Liver (tissue), 8 donors: ENCODE measurements at regions not wholly inside any gene's neighbourhood (a gene's known extent, or its start where the extent isn't known, plus 50 kb on each side); places are given as distances from the start of the nearest gene placed in this dataset.

Experiments
- DNase-seq: peaks from one replicate; pipeline ENCODE4 v3.0.0-alpha.2; 2017; ENCODE audit warnings: low spot score
- H3K27ac ChIP-seq, 2 donors: one replicate each; pipeline ENCODE4 v1.7.0; 2013; ENCODE audit warnings: inconsistent platforms in 2 of 2, low read length in 2 of 2, control low read depth in 1 of 2, low read depth in 1 of 2, mild to moderate bottlenecking in 1 of 2
- H3K27me3 ChIP-seq, 4 donors: one replicate each; pipeline versions ENCODE4 v1.6.1 to v1.7.0; 2013; ENCODE audit warnings: low read length in 3 of 4, inconsistent platforms in 1 of 4, mild to moderate bottlenecking in 1 of 4, moderate library complexity in 1 of 4; ENCODE audit not compliant: control insufficient read depth in 4 of 4, insufficient read depth in 4 of 4
- H3K36me3 ChIP-seq, 4 donors: one replicate each; pipeline versions ENCODE4 v1.6.1 to v1.7.0; 2013; ENCODE audit warnings: low read length in 3 of 4, mild to moderate bottlenecking in 3 of 4, low read depth in 1 of 4, moderate library complexity in 1 of 4; ENCODE audit not compliant: control insufficient read depth in 4 of 4, insufficient read depth in 3 of 4
- H3K4me1 ChIP-seq, 4 donors: one replicate each; pipeline versions ENCODE4 v1.6.1 to v1.7.0; 2013; ENCODE audit warnings: low read length in 3 of 4, mild to moderate bottlenecking in 3 of 4, moderate library complexity in 1 of 4; ENCODE audit not compliant: control insufficient read depth in 4 of 4, insufficient read depth in 4 of 4
- H3K4me3 ChIP-seq, 3 donors: one replicate each; pipeline versions ENCODE4 v1.6.1 to v1.7.0; 2013; ENCODE audit warnings: low read length in 3 of 3, control low read depth in 1 of 3, low read depth in 1 of 3, mild to moderate bottlenecking in 1 of 3
- H3K9ac ChIP-seq, 2 donors: one replicate each; pipeline ENCODE4 v1.7.0; 2013; ENCODE audit warnings: low read length in 2 of 2, mild to moderate bottlenecking in 2 of 2, moderate library complexity in 2 of 2, control low read depth in 1 of 2, low read depth in 1 of 2
- H3K9me3 ChIP-seq, 4 donors: one replicate each; pipeline versions ENCODE4 v1.6.1 to v1.7.0; 2013; ENCODE audit warnings: low read length in 3 of 4; ENCODE audit not compliant: control insufficient read depth in 4 of 4
- ATF3 ChIP-seq: IDR thresholded peaks from 2 replicates; pipeline ENCODE4 v1.6.1; 2016; ENCODE audit warnings: antibody characterized with exemption
- CTCF ChIP-seq: fragments of 150-350 bp; IDR thresholded peaks from 2 replicates; pipeline ENCODE4 v1.5.1; 2017; ENCODE audit warnings: improper control_type of control experiment, low read depth, low read length; ENCODE audit not compliant: missing input control
- EGR1 ChIP-seq, 2 donors: IDR thresholded peaks; 2 replicates each; pipeline ENCODE4 v1.6.1; 2016 to 2018; ENCODE audit warnings: antibody characterized with exemption in 2 of 2, low read depth in 2 of 2
- FOXA1 ChIP-seq: IDR thresholded peaks from 2 replicates; pipeline ENCODE4 v1.6.1; 2016; ENCODE audit warnings: antibody characterized with exemption
- FOXA2 ChIP-seq: IDR thresholded peaks from 2 replicates; pipeline ENCODE4 v1.6.1; 2016; ENCODE audit warnings: antibody characterized with exemption
- GABPA ChIP-seq, 2 donors: IDR thresholded peaks in 1 of 2; conservative IDR thresholded peaks in 1 of 2; 2 replicates each; pipeline ENCODE4 v1.6.1; 2016; ENCODE audit warnings: antibody characterized with exemption in 2 of 2, mild to moderate bottlenecking in 1 of 2, moderate library complexity in 1 of 2
- HNF4A ChIP-seq, 2 donors: conservative IDR thresholded peaks; 2 replicates each; pipeline ENCODE4 v1.6.1; 2016; ENCODE audit warnings: antibody characterized with exemption in 2 of 2, mild to moderate bottlenecking in 2 of 2
- HNF4G ChIP-seq: IDR thresholded peaks from 2 replicates; pipeline ENCODE4 v1.6.1; 2016; ENCODE audit warnings: antibody characterized with exemption
- JUND ChIP-seq, 2 donors: IDR thresholded peaks; 2 replicates each; pipeline ENCODE4 v1.6.1; 2016; ENCODE audit warnings: antibody characterized with exemption in 2 of 2
- MAX ChIP-seq: IDR thresholded peaks from 2 replicates; pipeline ENCODE4 v1.6.1; 2016; ENCODE audit warnings: antibody characterized with exemption
- NR2F2 ChIP-seq: IDR thresholded peaks from 2 replicates; pipeline ENCODE4 v1.6.1; 2016; ENCODE audit warnings: antibody characterized with exemption
- RAD21 ChIP-seq, 2 donors: IDR thresholded peaks; 2 replicates each; pipeline ENCODE4 v1.6.1; 2016; ENCODE audit warnings: antibody characterized with exemption in 2 of 2, mild to moderate bottlenecking in 2 of 2
- REST ChIP-seq: IDR thresholded peaks from 2 replicates; pipeline ENCODE4 v1.6.1; 2016; ENCODE audit warnings: antibody characterized with exemption, mild to moderate bottlenecking
- RXRA ChIP-seq, 2 donors: IDR thresholded peaks; 2 replicates each; pipeline ENCODE4 v1.6.1; 2017 to 2018; ENCODE audit warnings: antibody characterized with exemption in 2 of 2, mild to moderate bottlenecking in 1 of 2
- SP1 ChIP-seq: IDR thresholded peaks from 2 replicates; pipeline ENCODE4 v1.6.1; 2018; ENCODE audit warnings: antibody characterized with exemption, mild to moderate bottlenecking
- TAF1 ChIP-seq: conservative IDR thresholded peaks from 2 replicates; pipeline ENCODE4 v1.6.1; 2016; ENCODE audit warnings: antibody characterized with exemption, mild to moderate bottlenecking
- YY1 ChIP-seq: IDR thresholded peaks from 2 replicates; pipeline ENCODE4 v1.6.1; 2016; ENCODE audit warnings: antibody characterized with exemption, mild to moderate bottlenecking
- ZBTB33 ChIP-seq: IDR thresholded peaks from 2 replicates; pipeline ENCODE4 v1.6.1; 2016; ENCODE audit warnings: antibody characterized with exemption
- WGBS: extraction: QIAGEN DNeasy Blood & Tissue Kit; methylation state at CpG from one replicate; pipeline ENCODE4 v1.1.7; 2013; 5-methylcytosine and 5-hydroxymethylcytosine counted together
- donor health status: healthy.
- donor health status: healthy.
- donor health status: healthy.
- donor health status: healthy.
- donor health status: healthy.

GRCh38 chr13:50451609-50452008, 391.9 kb downstream of the DLEU7 start:
- Histone ChIP-seq H3K4me1 (no peaks in the 10 kb centered on the region), H3K27me3 (no peaks in the 10 kb centered on the region), H3K27ac (no peak overlapping the region), H3K4me3 (no peak overlapping the region), H3K9ac (no peak overlapping the region), H3K36me3 (no peaks in the 10 kb centered on the region), H3K9me3 (no peaks in the 10 kb centered on the region)
- DNase-seq, result no peak
- TF ChIP-seq HNF4G (no peak), CTCF (no peak), MAX (no peak), RAD21 (IDR thresholded peaks at IDR 0.05) (no peak), GABPA (IDR thresholded peaks at IDR 0.05 in 1 of 2, conservative IDR thresholded peaks at IDR 0.05 in 1 of 2) (no peak), EGR1 (IDR thresholded peaks at IDR 0.05; ENCODE audit: low read depth in 2 of 2) (no peak), FOXA1 (no peak), SP1 (no peak), FOXA2 (no peak), RXRA (IDR thresholded peaks at IDR 0.05) (no peak), NR2F2 (no peak), YY1 (no peak), REST (no peak), JUND (IDR thresholded peaks at IDR 0.05) (no peak), HNF4A (conservative IDR thresholded peaks at IDR 0.05) (no peak), ZBTB33 (no peak), ATF3 (no peak), TAF1 (no peak)
- WGBS, result 91% methylated on average over 3 of the region's 3 CpGs

GRCh38 chr13:50452028-50452427, 391.5 kb downstream of the DLEU7 start:
- 90% methylated on average over 1 of the region's 1 CpG for WGBS
- Histone ChIP-seq H3K9me3 (no peaks in the 10 kb centered on the region), H3K9ac (no peak overlapping the region), H3K27me3 (no peaks in the 10 kb centered on the region), H3K4me3 (no peak overlapping the region), H3K4me1 (no peaks in the 10 kb centered on the region), H3K27ac (no peak overlapping the region), H3K36me3 (no peaks in the 10 kb centered on the region)
- no peak for TF ChIP-seq HNF4G
- TF ChIP-seq MAX, result no peak
- no peak for TF ChIP-seq YY1
- TF ChIP-seq TAF1, result no peak
- no peak for TF ChIP-seq RAD21 (IDR thresholded peaks at IDR 0.05)
- TF ChIP-seq GABPA (IDR thresholded peaks at IDR 0.05 in 1 of 2, conservative IDR thresholded peaks at IDR 0.05 in 1 of 2), result no peak
- TF ChIP-seq ZBTB33, result no peak
- no peak for TF ChIP-seq SP1
- DNase-seq, result no peak
